Neural cell (in vitro differentiated cells): ENCODE measurements at regions not wholly inside any gene's neighbourhood (a gene's known extent, or its start where the extent isn't known, plus 50 kb on each side); places are given as distances from the start of the nearest gene placed in this dataset.

Experiments used
- H2AFZ ChIP-seq: fragments of 200-600, 300-800 bp; sonication (generic), shearing (Covaris generic); 2 replicates; pipeline ENCODE4 v1.6.0; 2014; ENCODE audit warnings: low read depth, mild to moderate bottlenecking, antibody characterized with exemption, low read length, moderate library complexity
- H3F3A ChIP-seq: fragments of 200-600 bp; shearing (Covaris generic); 2 replicates; pipeline ENCODE4 v1.6.1; 2016; ENCODE audit warnings: mild to moderate bottlenecking, moderate library complexity, mixed read lengths, antibody characterized with exemption, low read length; ENCODE audit not compliant: insufficient read depth, poor library complexity, severe bottlenecking
- H3K27ac ChIP-seq: fragments of 200-600, 300-800 bp; sonication (generic), shearing (Covaris generic); 2 replicates; pipeline ENCODE4 v1.5.1; 2014; ENCODE audit warnings: mild to moderate bottlenecking, low read length, moderate library complexity
- H3K27me3 ChIP-seq: fragments of 300-800, 200-600 bp; sonication (generic), shearing (Covaris generic); 2 replicates; pipeline ENCODE4 v1.6.0; 2014; ENCODE audit warnings: mild to moderate bottlenecking, low read depth, low read length, moderate library complexity; ENCODE audit not compliant: insufficient read depth
- H3K36me3 ChIP-seq: fragments of 300-800, 200-600 bp; sonication (generic), shearing (Covaris generic); 2 replicates; pipeline ENCODE4 v1.5.1; 2014; ENCODE audit warnings: mild to moderate bottlenecking, antibody characterized with exemption, low read length, moderate library complexity; ENCODE audit not compliant: insufficient read depth
- H3K4me2 ChIP-seq: fragments of 300-800, 200-600 bp; sonication (generic), shearing (Covaris generic); 2 replicates; pipeline ENCODE4 v1.6.0; 2014; ENCODE audit warnings: mild to moderate bottlenecking, low read length
- H3K4me3 ChIP-seq: fragments of 300-800, 200-600 bp; sonication (generic), shearing (Covaris generic); 2 replicates; pipeline ENCODE4 v1.5.1; 2014; ENCODE audit warnings: mild to moderate bottlenecking, low read length, moderate library complexity
- H3K79me2 ChIP-seq: fragments of 200-600 bp; shearing (Covaris generic); replicated peaks from 2 replicates; pipeline ENCODE4 v1.6.0; 2014; ENCODE audit warnings: mild to moderate bottlenecking, low read length, moderate library complexity; ENCODE audit not compliant: insufficient read depth
- H3K9ac ChIP-seq: fragments of 300-800, 200-600 bp; sonication (generic), shearing (Covaris generic); 2 replicates; pipeline ENCODE4 v1.6.1; 2016; ENCODE audit warnings: mild to moderate bottlenecking, low read length, mixed read lengths
- H3K9me2 ChIP-seq: fragments of 200-600 bp; shearing (Covaris generic); 2 replicates; pipeline ENCODE4 v1.6.1; 2016; ENCODE audit warnings: mild to moderate bottlenecking, low read length, mixed read lengths; ENCODE audit not compliant: insufficient read depth
- H3K9me3 ChIP-seq: fragments of 200-600, 300-800 bp; sonication (generic), shearing (Covaris generic); 2 replicates; pipeline ENCODE4 v1.6.1; 2016; ENCODE audit warnings: mild to moderate bottlenecking, mixed run types, low read length, moderate library complexity, mixed read lengths
- H4K20me1 ChIP-seq: fragments of 200-600 bp; shearing (Covaris generic); 2 replicates; pipeline ENCODE4 v1.6.1; 2016; ENCODE audit warnings: mild to moderate bottlenecking, mixed run types; ENCODE audit not compliant: insufficient read depth
- EP300 ChIP-seq: fragments of 450-650 bp; conservative IDR thresholded peaks from 2 replicates; pipeline ENCODE4 v1.6.1; 2014; ENCODE audit warnings: antibody characterized with exemption, mild to moderate bottlenecking, moderate library complexity; ENCODE audit not compliant: poor library complexity, severe bottlenecking
- EZH2 ChIP-seq: fragments of 200-600, 300-800 bp; shearing (Covaris generic), sonication (generic); IDR thresholded peaks from 2 replicates; pipeline ENCODE4 v1.6.1; 2014; ENCODE audit warnings: antibody characterized with exemption, low read length, borderline replicate concordance, mild to moderate bottlenecking; ENCODE audit not compliant: insufficient read depth, poor library complexity, severe bottlenecking
- MXI1 ChIP-seq: fragments of 450-650 bp; conservative IDR thresholded peaks from 2 replicates; pipeline ENCODE4 v1.6.1; 2014; ENCODE audit warnings: antibody characterized with exemption, mild to moderate bottlenecking; ENCODE audit not compliant: poor library complexity, severe bottlenecking
- POLR2AphosphoS5 ChIP-seq: IDR thresholded peaks from 2 replicates; pipeline ENCODE4 v1.6.1; 2012
- RAD21 ChIP-seq: fragments of 450-650 bp; conservative IDR thresholded peaks from 2 replicates; pipeline ENCODE4 v1.6.1; 2014; ENCODE audit warnings: antibody characterized with exemption, mild to moderate bottlenecking, moderate library complexity
- SMC3 ChIP-seq: fragments of 450-650 bp; conservative IDR thresholded peaks from 2 replicates; pipeline ENCODE4 v1.6.1; 2014; ENCODE audit warnings: antibody characterized with exemption, mild to moderate bottlenecking, moderate library complexity; ENCODE audit not compliant: poor library complexity
- TAF1 ChIP-seq: IDR thresholded peaks from 2 replicates; pipeline ENCODE4 v1.6.1; 2012; ENCODE audit warnings: low read depth
- TF ChIP-seq, protein P1 (sequence below): fragments of 450-650 bp; IDR thresholded peaks from 2 replicates; pipeline ENCODE4 v1.5.1; 2014; ENCODE audit warnings: antibody characterized with exemption, mild to moderate bottlenecking, moderate library complexity; ENCODE audit not compliant: poor library complexity, severe bottlenecking
- TF ChIP-seq, protein P2 (sequence below): IDR thresholded peaks from 2 replicates; pipeline ENCODE4 v1.6.1; 2012; ENCODE audit warnings: borderline replicate concordance

DNA sequence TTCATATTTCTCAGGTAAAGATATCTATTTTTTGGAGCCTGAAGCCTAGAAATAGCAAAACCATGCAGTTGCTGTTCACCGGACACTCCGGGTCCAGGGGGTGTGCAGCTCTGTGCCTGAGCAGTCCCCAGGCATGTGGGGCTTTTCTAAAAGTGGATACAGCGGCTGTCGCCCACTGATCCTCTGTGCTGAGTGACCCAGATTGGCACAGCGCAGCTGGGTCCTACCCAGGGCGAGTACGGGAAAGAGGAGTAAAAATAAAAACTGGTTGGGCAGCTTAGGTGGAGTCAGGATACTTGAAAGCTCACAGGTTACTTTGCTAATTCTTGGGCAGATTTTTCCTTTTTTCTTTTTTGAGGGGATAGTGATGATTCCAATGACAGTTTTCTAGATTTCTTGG, 118.8 kb downstream of the UCHL1 start:
- H3K27ac ChIP-seq: no peak overlapping the region
- no peaks in the 10 kb centered on the region for H3K9me3 ChIP-seq
- H3K27me3 ChIP-seq: no peaks in the 10 kb centered on the region
- H3K9ac ChIP-seq: no peak overlapping the region
- no peak overlapping the region for H3K4me3 ChIP-seq
- H3K9me2 ChIP-seq: no peaks in the 10 kb centered on the region
- H3F3A ChIP-seq: no peaks in the 10 kb centered on the region
- no peak overlapping the region for H2AFZ ChIP-seq
- no peaks in the 10 kb centered on the region for H4K20me1 ChIP-seq
- no peaks in the 10 kb centered on the region for H3K36me3 ChIP-seq
- TF ChIP-seq MXI1: no peak
- no peak for TF ChIP-seq EP300
- TF ChIP-seq RAD21: no peak
- TF ChIP-seq, protein P1, sequence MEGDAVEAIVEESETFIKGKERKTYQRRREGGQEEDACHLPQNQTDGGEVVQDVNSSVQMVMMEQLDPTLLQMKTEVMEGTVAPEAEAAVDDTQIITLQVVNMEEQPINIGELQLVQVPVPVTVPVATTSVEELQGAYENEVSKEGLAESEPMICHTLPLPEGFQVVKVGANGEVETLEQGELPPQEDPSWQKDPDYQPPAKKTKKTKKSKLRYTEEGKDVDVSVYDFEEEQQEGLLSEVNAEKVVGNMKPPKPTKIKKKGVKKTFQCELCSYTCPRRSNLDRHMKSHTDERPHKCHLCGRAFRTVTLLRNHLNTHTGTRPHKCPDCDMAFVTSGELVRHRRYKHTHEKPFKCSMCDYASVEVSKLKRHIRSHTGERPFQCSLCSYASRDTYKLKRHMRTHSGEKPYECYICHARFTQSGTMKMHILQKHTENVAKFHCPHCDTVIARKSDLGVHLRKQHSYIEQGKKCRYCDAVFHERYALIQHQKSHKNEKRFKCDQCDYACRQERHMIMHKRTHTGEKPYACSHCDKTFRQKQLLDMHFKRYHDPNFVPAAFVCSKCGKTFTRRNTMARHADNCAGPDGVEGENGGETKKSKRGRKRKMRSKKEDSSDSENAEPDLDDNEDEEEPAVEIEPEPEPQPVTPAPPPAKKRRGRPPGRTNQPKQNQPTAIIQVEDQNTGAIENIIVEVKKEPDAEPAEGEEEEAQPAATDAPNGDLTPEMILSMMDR: no peak
- TF ChIP-seq EZH2: no peak
- TF ChIP-seq POLR2AphosphoS5: no peak
- TF ChIP-seq, protein P2, sequence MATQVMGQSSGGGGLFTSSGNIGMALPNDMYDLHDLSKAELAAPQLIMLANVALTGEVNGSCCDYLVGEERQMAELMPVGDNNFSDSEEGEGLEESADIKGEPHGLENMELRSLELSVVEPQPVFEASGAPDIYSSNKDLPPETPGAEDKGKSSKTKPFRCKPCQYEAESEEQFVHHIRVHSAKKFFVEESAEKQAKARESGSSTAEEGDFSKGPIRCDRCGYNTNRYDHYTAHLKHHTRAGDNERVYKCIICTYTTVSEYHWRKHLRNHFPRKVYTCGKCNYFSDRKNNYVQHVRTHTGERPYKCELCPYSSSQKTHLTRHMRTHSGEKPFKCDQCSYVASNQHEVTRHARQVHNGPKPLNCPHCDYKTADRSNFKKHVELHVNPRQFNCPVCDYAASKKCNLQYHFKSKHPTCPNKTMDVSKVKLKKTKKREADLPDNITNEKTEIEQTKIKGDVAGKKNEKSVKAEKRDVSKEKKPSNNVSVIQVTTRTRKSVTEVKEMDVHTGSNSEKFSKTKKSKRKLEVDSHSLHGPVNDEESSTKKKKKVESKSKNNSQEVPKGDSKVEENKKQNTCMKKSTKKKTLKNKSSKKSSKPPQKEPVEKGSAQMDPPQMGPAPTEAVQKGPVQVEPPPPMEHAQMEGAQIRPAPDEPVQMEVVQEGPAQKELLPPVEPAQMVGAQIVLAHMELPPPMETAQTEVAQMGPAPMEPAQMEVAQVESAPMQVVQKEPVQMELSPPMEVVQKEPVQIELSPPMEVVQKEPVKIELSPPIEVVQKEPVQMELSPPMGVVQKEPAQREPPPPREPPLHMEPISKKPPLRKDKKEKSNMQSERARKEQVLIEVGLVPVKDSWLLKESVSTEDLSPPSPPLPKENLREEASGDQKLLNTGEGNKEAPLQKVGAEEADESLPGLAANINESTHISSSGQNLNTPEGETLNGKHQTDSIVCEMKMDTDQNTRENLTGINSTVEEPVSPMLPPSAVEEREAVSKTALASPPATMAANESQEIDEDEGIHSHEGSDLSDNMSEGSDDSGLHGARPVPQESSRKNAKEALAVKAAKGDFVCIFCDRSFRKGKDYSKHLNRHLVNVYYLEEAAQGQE: no peak
- no peak for TF ChIP-seq SMC3
- TF ChIP-seq TAF1: no peak
- H3K79me2 ChIP-seq: no peaks in the 10 kb centered on the region
- H3K4me2 ChIP-seq: no peak overlapping the region

DNA sequence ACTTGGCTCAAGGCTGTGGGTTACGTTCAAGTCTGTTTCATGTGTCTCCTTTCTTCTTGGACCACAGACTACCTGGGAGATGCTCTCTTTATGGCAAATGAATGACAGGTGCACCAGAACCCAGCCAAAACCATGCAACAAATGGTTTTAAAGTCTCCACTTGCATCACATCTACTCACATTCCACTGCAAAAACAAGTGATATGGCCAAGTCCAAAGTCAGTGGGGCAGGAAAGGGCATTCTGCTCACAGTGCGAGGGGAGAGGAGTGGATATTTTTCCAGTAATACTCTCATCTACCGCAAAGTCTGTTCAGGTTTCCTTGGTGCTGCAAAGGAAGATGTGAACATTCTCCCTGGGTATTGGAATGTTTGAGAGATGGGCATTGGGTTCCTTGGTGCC, 120.5 kb downstream of the UCHL1 start:
- no peaks in the 10 kb centered on the region for H3F3A ChIP-seq
- TF ChIP-seq SMC3: no peak
- TF ChIP-seq MXI1: no peak
- TF ChIP-seq, protein P2: no peak
- no peak for TF ChIP-seq EP300
- no peak for TF ChIP-seq EZH2
- no peak for TF ChIP-seq POLR2AphosphoS5
- TF ChIP-seq TAF1: no peak
- TF ChIP-seq, protein P1: no peak
- no peak for TF ChIP-seq RAD21
- H3K27me3 ChIP-seq: no peaks in the 10 kb centered on the region
- no peaks in the 10 kb centered on the region for H4K20me1 ChIP-seq
- no peak overlapping the region for H2AFZ ChIP-seq
- no peaks in the 10 kb centered on the region for H3K9me3 ChIP-seq
- no peaks in the 10 kb centered on the region for H3K9me2 ChIP-seq
- no peak overlapping the region for H3K27ac ChIP-seq
- no peak overlapping the region for H3K4me2 ChIP-seq
- no peak overlapping the region for H3K4me3 ChIP-seq
- no peaks in the 10 kb centered on the region for H3K79me2 ChIP-seq
- no peak overlapping the region for H3K9ac ChIP-seq
- H3K36me3 ChIP-seq: no peaks in the 10 kb centered on the region
